ENCODE measurements at regions not wholly inside any gene's neighbourhood (a gene's known extent, or its start where the extent isn't known, plus 50 kb on each side); places are given as distances from the start of the nearest gene placed in this dataset.

- H2BK20ac ChIP-seq (ENCODE audit: low read length): no peak overlapping the region
- H2AK5ac ChIP-seq (ENCODE audit: low read depth, low read length): no peak overlapping the region
- FAIRE-seq (no peak), DNase-seq (ENCODE audit: low read depth in 1 of 2, low spot score in 2 of 2) (no peak)
- H4K20me1 ChIP-seq (replicated peaks in 1 of 2; ENCODE audit: control insufficient read depth in 1 of 2, insufficient read depth in 2 of 2, low read length in 2 of 2): no peaks in the 10 kb centered on the region
- no peaks in the 10 kb centered on the region for H3K23me2 ChIP-seq (ENCODE audit: low read depth, low read length)
- H3K9ac ChIP-seq (replicated peaks in 1 of 4; ENCODE audit: extremely low read depth in 1 of 4, low read depth in 3 of 4, low read length in 3 of 4): no peak overlapping the region
- ChIA-PET CTCF (ENCODE audit: partially characterized antibody) (no interaction called here), POLR2A (ENCODE audit: partially characterized antibody) (no interaction called here)
- H2BK12ac ChIP-seq (ENCODE audit: low read depth, low read length): no peak overlapping the region
- no peak overlapping the region for H3K18ac ChIP-seq (ENCODE audit: extremely low read depth, low read length)
- H2AFZ ChIP-seq (ENCODE audit: low read length): no peak overlapping the region
- H3K27me3 ChIP-seq (replicated peaks in 1 of 4; ENCODE audit: control insufficient read depth in 3 of 4, extremely low read depth in 1 of 4, insufficient read depth in 3 of 4, low read length in 3 of 4): no peaks in the 10 kb centered on the region
- WGBS, 2 experiments (ENCODE audit: extremely low coverage in 1 of 2, insufficient coverage in 1 of 2, insufficient read length in 1 of 2, insufficient replicate concordance in 2 of 2, low coverage in 1 of 2, low lambda C conversion rate in 2 of 2, missing lambda C conversion rate in 1 of 2): 94% methylated on average over 4 of the region's 4 CpGs; no CpG with 5 or more reads in 1 of the 2 experiments
- H2BK5ac ChIP-seq (ENCODE audit: low read depth, low read length): no peak overlapping the region
- no peak overlapping the region for H3K14ac ChIP-seq (ENCODE audit: insufficient read length)
- no peaks in the 10 kb centered on the region for H3K79me1 ChIP-seq (ENCODE audit: low read depth, low read length)
- no peak overlapping the region for H3K23ac ChIP-seq (ENCODE audit: insufficient read length)
- no peak overlapping the region for H3K56ac ChIP-seq (replicated peaks; ENCODE audit: insufficient read length, low read depth, low read length)
- H4K5ac ChIP-seq (ENCODE audit: insufficient read length, low read depth, low read length): no peak overlapping the region
- H4K91ac ChIP-seq (replicated peaks; ENCODE audit: insufficient read length, low read length): no peak overlapping the region
- H3K4me3 ChIP-seq (ENCODE audit: extremely low read depth in 1 of 4, insufficient read depth in 2 of 4, low read depth in 3 of 4, low read length in 4 of 4): no peak overlapping the region
- H3K36me3 ChIP-seq (ENCODE audit: control insufficient read depth in 2 of 4, insufficient read depth in 4 of 4, low read length in 3 of 4): no peaks in the 10 kb centered on the region
- H3K4me1 ChIP-seq (replicated peaks in 1 of 4; ENCODE audit: control insufficient read depth in 3 of 4, insufficient read depth in 4 of 4, low read length in 3 of 4): no peaks in the 10 kb centered on the region
- H3K79me2 ChIP-seq (ENCODE audit: control insufficient read depth in 1 of 2, insufficient read depth in 2 of 2, low read length in 2 of 2): no peaks in the 10 kb centered on the region
- H3K4me2 ChIP-seq (ENCODE audit: insufficient read depth in 1 of 2, low read depth in 2 of 2, low read length in 2 of 2): no peak overlapping the region
- no peak overlapping the region for H4K8ac ChIP-seq (ENCODE audit: extremely low read depth, insufficient read depth, low read length)
- H3K9me3 ChIP-seq (ENCODE audit: insufficient read depth in 2 of 2, low read depth in 1 of 2, low read length in 1 of 2): peaks cover 0 to 4% of the 10 kb centered on the region in 2 experiments; a peak in 2 of 4 replicates
- H3K27ac ChIP-seq (ENCODE audit: low read depth, low read length): no peak overlapping the region
- no peak overlapping the region for H2BK15ac ChIP-seq (ENCODE audit: low read length)
- H2BK120ac ChIP-seq (replicated peaks; ENCODE audit: low read depth, low read length): no peak overlapping the region
- H3K4ac ChIP-seq (replicated peaks; ENCODE audit: insufficient read length, low read depth, low read length): no peak overlapping the region
- TF ChIP-seq ATF3 (IDR thresholded peaks at IDR 0.05; ENCODE audit: insufficient read depth, low read depth, low read length) (no peak), KDM4A (IDR thresholded peaks at IDR 0.05; ENCODE audit: low read depth, low read length, severe bottlenecking) (no peak), BACH1 (IDR thresholded peaks at IDR 0.05; ENCODE audit: low read length) (no peak), SP2 (IDR thresholded peaks at IDR 0.05; ENCODE audit: low read length) (no peak)
- TF ChIP-seq, protein P1, sequence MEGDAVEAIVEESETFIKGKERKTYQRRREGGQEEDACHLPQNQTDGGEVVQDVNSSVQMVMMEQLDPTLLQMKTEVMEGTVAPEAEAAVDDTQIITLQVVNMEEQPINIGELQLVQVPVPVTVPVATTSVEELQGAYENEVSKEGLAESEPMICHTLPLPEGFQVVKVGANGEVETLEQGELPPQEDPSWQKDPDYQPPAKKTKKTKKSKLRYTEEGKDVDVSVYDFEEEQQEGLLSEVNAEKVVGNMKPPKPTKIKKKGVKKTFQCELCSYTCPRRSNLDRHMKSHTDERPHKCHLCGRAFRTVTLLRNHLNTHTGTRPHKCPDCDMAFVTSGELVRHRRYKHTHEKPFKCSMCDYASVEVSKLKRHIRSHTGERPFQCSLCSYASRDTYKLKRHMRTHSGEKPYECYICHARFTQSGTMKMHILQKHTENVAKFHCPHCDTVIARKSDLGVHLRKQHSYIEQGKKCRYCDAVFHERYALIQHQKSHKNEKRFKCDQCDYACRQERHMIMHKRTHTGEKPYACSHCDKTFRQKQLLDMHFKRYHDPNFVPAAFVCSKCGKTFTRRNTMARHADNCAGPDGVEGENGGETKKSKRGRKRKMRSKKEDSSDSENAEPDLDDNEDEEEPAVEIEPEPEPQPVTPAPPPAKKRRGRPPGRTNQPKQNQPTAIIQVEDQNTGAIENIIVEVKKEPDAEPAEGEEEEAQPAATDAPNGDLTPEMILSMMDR (IDR thresholded peaks at IDR 0.05; ENCODE audit: control extremely low read depth in 1 of 3, insufficient read depth in 1 of 3, low read depth in 1 of 3, low read length in 3 of 3): no peak
- TF ChIP-seq, protein P2, sequence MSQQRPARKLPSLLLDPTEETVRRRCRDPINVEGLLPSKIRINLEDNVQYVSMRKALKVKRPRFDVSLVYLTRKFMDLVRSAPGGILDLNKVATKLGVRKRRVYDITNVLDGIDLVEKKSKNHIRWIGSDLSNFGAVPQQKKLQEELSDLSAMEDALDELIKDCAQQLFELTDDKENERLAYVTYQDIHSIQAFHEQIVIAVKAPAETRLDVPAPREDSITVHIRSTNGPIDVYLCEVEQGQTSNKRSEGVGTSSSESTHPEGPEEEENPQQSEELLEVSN (IDR thresholded peaks at IDR 0.05): no peak
Observed at GRCh38 chr2:65823511-65823910, 391.1 kb upstream of the SPRED2 start.
